ENCODE measurements at regions not wholly inside any gene's neighbourhood (a gene's known extent, or its start where the extent isn't known, plus 50 kb on each side); places are given as distances from the start of the nearest gene placed in this dataset.

GRCh38 chr3:193873426-193874201 lies 262.3 kb upstream of the HES1 start:
- H3K27ac ChIP-seq (ENCODE audit: low read length), result peak overlapping the region; percentile 94
- H3K36me3 ChIP-seq (ENCODE audit: control insufficient read depth, insufficient read depth, low read length), result no peaks in the 10 kb centered on the region
- no CpG with 5 or more reads among the region's 8 CpGs for WGBS (ENCODE audit: insufficient coverage, low lambda C conversion rate)
- no peaks in the 10 kb centered on the region for H3K27me3 ChIP-seq (ENCODE audit: control insufficient read depth, insufficient read depth, low read length)
- no peak for DNase-seq
- peaks cover 61% of the 10 kb centered on the region for H3K4me1 ChIP-seq (ENCODE audit: control insufficient read depth, insufficient read depth, low read length)
- H3K4me3 ChIP-seq (ENCODE audit: low read length), result no peak overlapping the region
- H3K9me3 ChIP-seq (ENCODE audit: control insufficient read depth, low read depth, low read length), result peaks cover 8% of the 10 kb centered on the region

- peaks cover 6% of the 10 kb centered on the region for H3K9me3 ChIP-seq (ENCODE audit: control insufficient read depth, low read depth, low read length)
- WGBS (ENCODE audit: insufficient coverage, low lambda C conversion rate), result 93% methylated on average over 5 of the region's 7 CpGs
- H3K27ac ChIP-seq (ENCODE audit: low read length), result no peak overlapping the region
- H3K27me3 ChIP-seq (ENCODE audit: control insufficient read depth, insufficient read depth, low read length), result no peaks in the 10 kb centered on the region
- no peaks in the 10 kb centered on the region for H3K36me3 ChIP-seq (ENCODE audit: control insufficient read depth, insufficient read depth, low read length)
- peak in 1 of 2 donors; percentile 20 for DNase-seq
- no peak overlapping the region for H3K4me3 ChIP-seq (ENCODE audit: low read length)
- H3K4me1 ChIP-seq (ENCODE audit: control insufficient read depth, insufficient read depth, low read length), result peaks cover 63% of the 10 kb centered on the region
These were observed 261.4 kb upstream of the HES1 start for GRCh38 chr3:193874512-193874911.

- H3K9me3 ChIP-seq (ENCODE audit: control insufficient read depth, low read depth, low read length), result peaks cover under 1% of the 10 kb centered on the region
- no CpG with 5 or more reads among the region's 5 CpGs for WGBS (ENCODE audit: insufficient coverage, low lambda C conversion rate)
- no peak for DNase-seq
- H3K27me3 ChIP-seq (ENCODE audit: control insufficient read depth, insufficient read depth, low read length), result no peaks in the 10 kb centered on the region
- no peak overlapping the region for H3K4me3 ChIP-seq (ENCODE audit: low read length)
- no peaks in the 10 kb centered on the region for H3K36me3 ChIP-seq (ENCODE audit: control insufficient read depth, insufficient read depth, low read length)
- H3K27ac ChIP-seq (ENCODE audit: low read length), result peak overlapping the region; percentile 6
- H3K4me1 ChIP-seq (ENCODE audit: control insufficient read depth, insufficient read depth, low read length), result peaks cover 61% of the 10 kb centered on the region
These were observed 260.9 kb upstream of the HES1 start for GRCh38 chr3:193874997-193875593.

DNA sequence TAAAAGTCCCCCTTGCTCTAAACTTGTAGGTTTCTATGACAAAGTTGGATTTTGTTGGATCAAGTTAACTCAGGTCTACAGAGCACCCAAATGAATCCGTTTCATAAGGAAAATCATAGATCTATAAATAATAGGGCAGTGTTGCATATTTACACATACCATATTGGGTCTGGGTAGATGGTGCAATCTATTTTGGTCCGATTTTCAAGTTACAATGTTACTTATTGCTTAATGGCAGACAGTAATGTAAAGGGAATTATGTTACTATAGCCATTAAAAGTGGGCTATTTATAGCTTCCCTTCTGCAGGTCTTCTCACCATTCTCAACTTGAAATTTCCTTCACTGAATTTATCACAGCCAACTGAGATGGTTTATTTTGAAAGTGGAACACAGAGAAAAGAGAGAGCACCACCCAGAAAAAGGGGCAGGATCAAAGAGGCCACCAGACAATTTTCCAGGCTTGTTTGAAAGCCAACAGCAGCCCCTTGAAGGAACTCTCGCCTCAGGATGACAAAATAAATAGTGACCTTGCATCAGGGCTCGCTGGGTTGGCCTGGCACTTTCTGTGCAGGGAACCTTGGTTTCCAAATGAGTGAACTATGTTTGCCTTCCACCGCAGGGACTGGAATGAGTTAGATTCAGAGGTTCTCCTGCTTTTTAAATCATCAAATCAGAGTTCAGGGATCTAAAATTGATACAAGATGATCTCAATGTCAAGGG lies 260.2 kb upstream of the HES1 start:
- H3K27ac ChIP-seq (ENCODE audit: low read length), result peak overlapping the region; percentile 6
- H3K9me3 ChIP-seq (ENCODE audit: control insufficient read depth, low read depth, low read length), result no peaks in the 10 kb centered on the region
- H3K36me3 ChIP-seq (ENCODE audit: control insufficient read depth, insufficient read depth, low read length), result no peaks in the 10 kb centered on the region
- DNase-seq, result no peak
- peaks cover 55% of the 10 kb centered on the region for H3K4me1 ChIP-seq (ENCODE audit: control insufficient read depth, insufficient read depth, low read length)
- no peak overlapping the region for H3K4me3 ChIP-seq (ENCODE audit: low read length)
- WGBS (ENCODE audit: insufficient coverage, low lambda C conversion rate), result 86% methylated on average over 1 of the region's 5 CpGs
- no peaks in the 10 kb centered on the region for H3K27me3 ChIP-seq (ENCODE audit: control insufficient read depth, insufficient read depth, low read length)

DNA sequence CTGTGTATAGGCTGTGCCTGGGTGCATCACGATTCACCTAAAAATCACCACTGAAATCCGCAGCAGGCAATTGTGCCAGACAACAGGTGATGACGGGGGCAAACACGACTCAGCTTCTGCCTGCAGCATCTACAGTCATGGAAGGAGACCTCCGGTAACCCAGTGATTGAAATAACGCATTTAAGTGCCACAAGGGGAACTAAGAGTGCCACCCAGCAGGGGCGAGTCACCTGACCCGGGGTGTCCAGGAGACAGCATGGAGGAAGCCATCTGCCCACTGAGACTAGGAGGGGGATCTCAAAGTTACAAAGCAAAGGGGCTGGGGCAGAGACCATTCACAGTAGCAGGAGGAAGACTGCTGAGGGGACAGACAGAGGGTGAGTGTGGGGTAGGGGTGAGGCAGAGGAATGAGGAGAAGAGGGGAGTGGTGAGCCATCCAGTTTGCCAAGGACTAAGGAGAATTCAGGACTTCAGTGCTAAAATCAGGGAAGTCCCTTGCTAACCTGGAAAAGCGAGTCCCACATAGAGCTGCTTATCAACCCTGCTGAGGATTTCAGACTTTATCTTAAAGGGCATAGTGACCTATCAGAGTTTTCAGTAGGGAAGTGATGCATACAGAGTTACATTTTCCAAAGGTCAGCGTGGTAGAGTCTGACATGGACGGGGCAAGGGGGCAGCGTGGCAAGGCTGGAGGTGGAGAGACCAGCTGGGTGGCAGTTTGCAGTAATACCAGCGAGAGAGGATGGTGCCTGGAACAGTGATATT lies 256.7 kb upstream of the HES1 start:
- WGBS (ENCODE audit: insufficient coverage, low lambda C conversion rate), result no CpG with 5 or more reads among the region's 13 CpGs
- Histone ChIP-seq H3K36me3 (ENCODE audit: control insufficient read depth, insufficient read depth, low read length) (no peaks in the 10 kb centered on the region), H3K27me3 (ENCODE audit: control insufficient read depth, insufficient read depth, low read length) (no peaks in the 10 kb centered on the region), H3K27ac (ENCODE audit: low read length) (no peak overlapping the region), H3K4me3 (ENCODE audit: low read length) (no peak overlapping the region), H3K4me1 (ENCODE audit: control insufficient read depth, insufficient read depth, low read length) (peaks cover 29% of the 10 kb centered on the region), H3K9me3 (ENCODE audit: control insufficient read depth, low read depth, low read length) (no peaks in the 10 kb centered on the region)
- peak; percentile 23 to 44 for DNase-seq

GRCh38 chr3:193879864-193880242 lies 256.1 kb upstream of the HES1 start:
- Histone ChIP-seq H3K4me1 (ENCODE audit: control insufficient read depth, insufficient read depth, low read length) (peaks cover 28% of the 10 kb centered on the region), H3K36me3 (ENCODE audit: control insufficient read depth, insufficient read depth, low read length) (no peaks in the 10 kb centered on the region), H3K4me3 (ENCODE audit: low read length) (no peak overlapping the region), H3K27ac (ENCODE audit: low read length) (no peak overlapping the region), H3K27me3 (ENCODE audit: control insufficient read depth, insufficient read depth, low read length) (no peaks in the 10 kb centered on the region), H3K9me3 (ENCODE audit: control insufficient read depth, low read depth, low read length) (no peaks in the 10 kb centered on the region)
- no peak for DNase-seq
- WGBS (ENCODE audit: insufficient coverage, low lambda C conversion rate), result no CpG with 5 or more reads among the region's 1 CpG

GRCh38 chr3:193882091-193882490 lies 253.9 kb upstream of the HES1 start:
- no peak for DNase-seq
- Histone ChIP-seq H3K4me1 (ENCODE audit: control insufficient read depth, insufficient read depth, low read length) (peaks cover 10% of the 10 kb centered on the region), H3K36me3 (ENCODE audit: control insufficient read depth, insufficient read depth, low read length) (no peaks in the 10 kb centered on the region), H3K27me3 (ENCODE audit: control insufficient read depth, insufficient read depth, low read length) (no peaks in the 10 kb centered on the region), H3K9me3 (ENCODE audit: control insufficient read depth, low read depth, low read length) (peaks cover 10% of the 10 kb centered on the region), H3K27ac (ENCODE audit: low read length) (no peak overlapping the region), H3K4me3 (ENCODE audit: low read length) (no peak overlapping the region)
- WGBS (ENCODE audit: insufficient coverage, low lambda C conversion rate), result 100% methylated on average over 1 of the region's 6 CpGs

DNA sequence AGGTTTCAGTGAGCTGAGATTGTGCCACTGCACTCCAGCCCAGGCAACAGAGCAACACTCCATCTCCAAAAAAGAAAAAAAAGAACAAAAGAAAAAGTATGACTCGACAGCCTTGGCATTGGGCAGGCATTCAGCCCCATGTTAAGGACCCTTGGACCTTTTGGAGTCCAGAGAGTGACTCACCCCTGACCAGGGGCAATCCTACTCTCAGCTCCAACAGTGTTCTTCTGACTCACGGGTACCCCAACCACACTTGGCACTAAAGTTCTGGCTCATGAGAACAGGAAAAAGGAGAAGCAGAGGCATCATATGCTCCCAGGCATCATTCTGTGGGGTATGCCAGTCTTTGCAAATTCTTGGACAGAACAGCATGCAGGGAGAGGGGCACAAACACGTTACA lies 252.4 kb upstream of the HES1 start:
- Histone ChIP-seq H3K27ac (ENCODE audit: low read length) (no peak overlapping the region), H3K9me3 (ENCODE audit: control insufficient read depth, low read depth, low read length) (peaks cover 10% of the 10 kb centered on the region), H3K4me3 (ENCODE audit: low read length) (no peak overlapping the region), H3K27me3 (ENCODE audit: control insufficient read depth, insufficient read depth, low read length) (no peaks in the 10 kb centered on the region), H3K36me3 (ENCODE audit: control insufficient read depth, insufficient read depth, low read length) (no peaks in the 10 kb centered on the region), H3K4me1 (ENCODE audit: control insufficient read depth, insufficient read depth, low read length) (peaks cover 10% of the 10 kb centered on the region)
- no peak for DNase-seq
- WGBS (ENCODE audit: insufficient coverage, low lambda C conversion rate), result no CpG with 5 or more reads among the region's 3 CpGs

GRCh38 chr3:193884027-193884426 lies 251.9 kb upstream of the HES1 start:
- Histone ChIP-seq H3K27ac (ENCODE audit: low read length) (no peak overlapping the region), H3K9me3 (ENCODE audit: control insufficient read depth, low read depth, low read length) (peaks cover 10% of the 10 kb centered on the region), H3K36me3 (ENCODE audit: control insufficient read depth, insufficient read depth, low read length) (no peaks in the 10 kb centered on the region), H3K27me3 (ENCODE audit: control insufficient read depth, insufficient read depth, low read length) (no peaks in the 10 kb centered on the region), H3K4me3 (ENCODE audit: low read length) (no peak overlapping the region), H3K4me1 (ENCODE audit: control insufficient read depth, insufficient read depth, low read length) (peaks cover 9% of the 10 kb centered on the region)
- WGBS (ENCODE audit: insufficient coverage, low lambda C conversion rate), result 100% methylated on average over 1 of the region's 7 CpGs
- DNase-seq, result no peak

DNA sequence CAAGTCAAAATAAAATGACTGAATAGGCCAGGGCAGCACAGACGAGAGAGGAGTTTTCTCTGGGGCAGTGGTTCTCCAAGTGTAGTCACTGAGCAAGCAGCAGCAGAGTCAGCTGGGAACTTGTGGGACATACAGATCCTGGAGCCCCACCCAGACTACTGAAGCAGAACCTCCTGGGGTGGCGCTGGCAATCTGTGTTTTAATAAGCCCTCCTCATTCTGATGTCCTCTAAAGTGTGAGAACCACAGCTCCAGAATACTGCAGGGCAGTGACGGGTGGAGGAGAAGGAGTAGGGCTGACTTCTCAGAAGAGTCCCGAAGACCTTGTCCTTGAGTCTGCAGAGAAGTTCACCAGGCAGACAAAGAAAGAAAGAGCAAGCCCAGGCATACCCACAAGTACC lies 251.3 kb upstream of the HES1 start:
- no peaks in the 10 kb centered on the region for H3K36me3 ChIP-seq (ENCODE audit: control insufficient read depth, insufficient read depth, low read length)
- H3K27me3 ChIP-seq (ENCODE audit: control insufficient read depth, insufficient read depth, low read length), result no peaks in the 10 kb centered on the region
- DNase-seq, result no peak
- WGBS (ENCODE audit: insufficient coverage, low lambda C conversion rate), result no CpG with 5 or more reads among the region's 4 CpGs
- H3K4me3 ChIP-seq (ENCODE audit: low read length), result no peak overlapping the region
- peaks cover 10% of the 10 kb centered on the region for H3K9me3 ChIP-seq (ENCODE audit: control insufficient read depth, low read depth, low read length)
- H3K4me1 ChIP-seq (ENCODE audit: control insufficient read depth, insufficient read depth, low read length), result peaks cover 3% of the 10 kb centered on the region
- H3K27ac ChIP-seq (ENCODE audit: low read length), result no peak overlapping the region

All from large intestine (tissue), 3 donors.